ENCODE measurements at regions not wholly inside any gene's neighbourhood (a gene's known extent, or its start where the extent isn't known, plus 50 kb on each side); places are given as distances from the start of the nearest gene placed in this dataset.

DNA sequence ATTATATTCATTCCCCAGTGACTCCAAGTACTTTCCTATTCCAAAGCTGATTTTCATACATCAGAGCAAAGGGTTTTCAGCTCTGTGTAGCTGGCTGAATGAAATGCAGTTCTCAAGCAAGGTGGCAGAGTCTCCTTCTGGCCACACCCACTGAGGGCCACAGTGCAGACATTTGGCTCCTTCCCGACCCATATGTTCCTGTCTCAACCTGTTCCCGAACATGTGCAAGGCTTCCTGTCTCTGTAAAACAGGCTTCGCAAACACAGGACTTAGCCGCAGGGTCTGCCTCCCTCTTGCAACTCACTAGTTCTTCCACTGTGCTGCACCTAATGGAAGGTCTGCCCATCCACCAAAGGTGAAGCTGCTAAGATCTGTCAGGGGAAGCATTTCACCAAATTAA is 249.2 kb downstream of the MID1IP1 start (continued):
- TF ChIP-seq ZBTB21 (tag by site-specific recombination; IDR thresholded peaks at IDR 0.05) (no peak), ZNF473 (tag by site-specific recombination; IDR thresholded peaks at IDR 0.05) (no peak), HOXD13 (CRISPR knock-in tag; IDR thresholded peaks at IDR 0.05; ENCODE audit: borderline replicate concordance) (no peak), ZNF514 (tag by site-specific recombination; IDR thresholded peaks at IDR 0.05) (no peak), ZNF138 (tag by site-specific recombination; IDR thresholded peaks at IDR 0.05; ENCODE audit: borderline replicate concordance) (no peak), PRDM1 (tag by site-specific recombination; IDR thresholded peaks at IDR 0.05) (no peak), KLF10 (tag by site-specific recombination; IDR thresholded peaks at IDR 0.05) (no peak), ZNF146 (tag by site-specific recombination; IDR thresholded peaks at IDR 0.05) (no peak), MYNN (tag by site-specific recombination; IDR thresholded peaks at IDR 0.05; ENCODE audit: borderline replicate concordance) (no peak)
- TF ChIP-seq, protein P1, sequence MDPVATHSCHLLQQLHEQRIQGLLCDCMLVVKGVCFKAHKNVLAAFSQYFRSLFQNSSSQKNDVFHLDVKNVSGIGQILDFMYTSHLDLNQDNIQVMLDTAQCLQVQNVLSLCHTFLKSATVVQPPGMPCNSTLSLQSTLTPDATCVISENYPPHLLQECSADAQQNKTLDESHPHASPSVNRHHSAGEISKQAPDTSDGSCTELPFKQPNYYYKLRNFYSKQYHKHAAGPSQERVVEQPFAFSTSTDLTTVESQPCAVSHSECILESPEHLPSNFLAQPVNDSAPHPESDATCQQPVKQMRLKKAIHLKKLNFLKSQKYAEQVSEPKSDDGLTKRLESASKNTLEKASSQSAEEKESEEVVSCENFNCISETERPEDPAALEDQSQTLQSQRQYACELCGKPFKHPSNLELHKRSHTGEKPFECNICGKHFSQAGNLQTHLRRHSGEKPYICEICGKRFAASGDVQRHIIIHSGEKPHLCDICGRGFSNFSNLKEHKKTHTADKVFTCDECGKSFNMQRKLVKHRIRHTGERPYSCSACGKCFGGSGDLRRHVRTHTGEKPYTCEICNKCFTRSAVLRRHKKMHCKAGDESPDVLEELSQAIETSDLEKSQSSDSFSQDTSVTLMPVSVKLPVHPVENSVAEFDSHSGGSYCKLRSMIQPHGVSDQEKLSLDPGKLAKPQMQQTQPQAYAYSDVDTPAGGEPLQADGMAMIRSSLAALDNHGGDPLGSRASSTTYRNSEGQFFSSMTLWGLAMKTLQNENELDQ (tag by site-specific recombination; IDR thresholded peaks at IDR 0.05; ENCODE audit: low read depth) = no peak

DNA sequence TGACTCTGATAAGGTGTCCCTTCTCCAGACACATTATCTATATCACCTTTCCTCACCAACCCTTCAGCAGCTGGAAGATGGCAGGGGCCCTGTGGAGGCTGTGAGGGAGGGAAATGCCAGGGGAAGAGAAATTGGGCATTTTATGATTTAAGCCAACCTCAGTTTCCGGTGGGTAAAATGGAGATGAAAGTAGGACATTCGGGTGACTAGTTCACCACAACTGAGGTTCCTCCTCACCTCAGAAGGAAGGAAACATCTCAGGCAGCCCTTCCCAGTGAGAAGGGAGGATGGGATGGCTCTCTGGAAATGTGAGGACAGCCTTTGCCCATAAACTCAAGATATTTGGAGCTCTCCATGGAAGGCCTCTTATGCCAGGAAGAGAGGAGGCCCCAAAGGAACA is 251.5 kb downstream of the MID1IP1 start:
- TF ChIP-seq ZNF138 (tag by site-specific recombination; IDR thresholded peaks at IDR 0.05; ENCODE audit: borderline replicate concordance) (no peak), ZNF311 (tag by site-specific recombination; IDR thresholded peaks at IDR 0.05; ENCODE audit: borderline replicate concordance) (no peak), ZNF596 (tag by site-specific recombination; IDR thresholded peaks at IDR 0.05) (no peak), ZNF510 (tag by site-specific recombination; IDR thresholded peaks at IDR 0.05; ENCODE audit: insufficient replicate concordance) (no peak), ZFP3 (tag by site-specific recombination; IDR thresholded peaks at IDR 0.05; ENCODE audit: low read depth) (no peak), ZNF132 (tag by site-specific recombination; IDR thresholded peaks at IDR 0.05; ENCODE audit: borderline replicate concordance) (no peak), KLF16 (tag by site-specific recombination; IDR thresholded peaks at IDR 0.05) (no peak), ZNF629 (tag by site-specific recombination; IDR thresholded peaks at IDR 0.05) (no peak), ZNF19 (tag by site-specific recombination; IDR thresholded peaks at IDR 0.05; ENCODE audit: low read depth) (no peak), ZNF776 (tag by site-specific recombination; IDR thresholded peaks at IDR 0.05; ENCODE audit: borderline replicate concordance) (no peak), ZNF664 (tag by site-specific recombination; IDR thresholded peaks at IDR 0.05) (no peak), SCRT2 (tag by site-specific recombination; IDR thresholded peaks at IDR 0.05) (no peak), SP2 (tag by site-specific recombination; IDR thresholded peaks at IDR 0.05) (no peak), ZNF202 (tag by site-specific recombination; IDR thresholded peaks at IDR 0.05; ENCODE audit: borderline replicate concordance) (no peak), ZBTB48 (tag by site-specific recombination; IDR thresholded peaks at IDR 0.05) (no peak)
- TF ChIP-seq, protein P2, sequence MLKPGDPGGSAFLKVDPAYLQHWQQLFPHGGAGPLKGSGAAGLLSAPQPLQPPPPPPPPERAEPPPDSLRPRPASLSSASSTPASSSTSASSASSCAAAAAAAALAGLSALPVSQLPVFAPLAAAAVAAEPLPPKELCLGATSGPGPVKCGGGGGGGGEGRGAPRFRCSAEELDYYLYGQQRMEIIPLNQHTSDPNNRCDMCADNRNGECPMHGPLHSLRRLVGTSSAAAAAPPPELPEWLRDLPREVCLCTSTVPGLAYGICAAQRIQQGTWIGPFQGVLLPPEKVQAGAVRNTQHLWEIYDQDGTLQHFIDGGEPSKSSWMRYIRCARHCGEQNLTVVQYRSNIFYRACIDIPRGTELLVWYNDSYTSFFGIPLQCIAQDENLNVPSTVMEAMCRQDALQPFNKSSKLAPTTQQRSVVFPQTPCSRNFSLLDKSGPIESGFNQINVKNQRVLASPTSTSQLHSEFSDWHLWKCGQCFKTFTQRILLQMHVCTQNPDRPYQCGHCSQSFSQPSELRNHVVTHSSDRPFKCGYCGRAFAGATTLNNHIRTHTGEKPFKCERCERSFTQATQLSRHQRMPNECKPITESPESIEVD (tag by site-specific recombination; IDR thresholded peaks at IDR 0.05) = no peak
- TF ChIP-seq, protein P3, sequence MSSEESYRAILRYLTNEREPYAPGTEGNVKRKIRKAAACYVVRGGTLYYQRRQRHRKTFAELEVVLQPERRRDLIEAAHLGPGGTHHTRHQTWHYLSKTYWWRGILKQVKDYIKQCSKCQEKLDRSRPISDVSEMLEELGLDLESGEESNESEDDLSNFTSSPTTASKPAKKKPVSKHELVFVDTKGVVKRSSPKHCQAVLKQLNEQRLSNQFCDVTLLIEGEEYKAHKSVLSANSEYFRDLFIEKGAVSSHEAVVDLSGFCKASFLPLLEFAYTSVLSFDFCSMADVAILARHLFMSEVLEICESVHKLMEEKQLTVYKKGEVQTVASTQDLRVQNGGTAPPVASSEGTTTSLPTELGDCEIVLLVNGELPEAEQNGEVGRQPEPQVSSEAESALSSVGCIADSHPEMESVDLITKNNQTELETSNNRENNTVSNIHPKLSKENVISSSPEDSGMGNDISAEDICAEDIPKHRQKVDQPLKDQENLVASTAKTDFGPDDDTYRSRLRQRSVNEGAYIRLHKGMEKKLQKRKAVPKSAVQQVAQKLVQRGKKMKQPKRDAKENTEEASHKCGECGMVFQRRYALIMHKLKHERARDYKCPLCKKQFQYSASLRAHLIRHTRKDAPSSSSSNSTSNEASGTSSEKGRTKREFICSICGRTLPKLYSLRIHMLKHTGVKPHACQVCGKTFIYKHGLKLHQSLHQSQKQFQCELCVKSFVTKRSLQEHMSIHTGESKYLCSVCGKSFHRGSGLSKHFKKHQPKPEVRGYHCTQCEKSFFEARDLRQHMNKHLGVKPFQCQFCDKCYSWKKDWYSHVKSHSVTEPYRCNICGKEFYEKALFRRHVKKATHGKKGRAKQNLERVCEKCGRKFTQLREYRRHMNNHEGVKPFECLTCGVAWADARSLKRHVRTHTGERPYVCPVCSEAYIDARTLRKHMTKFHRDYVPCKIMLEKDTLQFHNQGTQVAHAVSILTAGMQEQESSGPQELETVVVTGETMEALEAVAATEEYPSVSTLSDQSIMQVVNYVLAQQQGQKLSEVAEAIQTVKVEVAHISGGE (tag by site-specific recombination; conservative IDR thresholded peaks at IDR 0.05; ENCODE audit: low read depth) = no peak
- CTCF ChIA-PET = no interaction called here
- POLR2A ChIA-PET = no interaction called here
- Histone ChIP-seq H3K9me3 (ENCODE audit: control insufficient read depth, insufficient read depth, low read depth, low read length) (no peaks in the 10 kb centered on the region), H3K4me3 (ENCODE audit: low read depth, low read length) (no peak overlapping the region), H3K36me3 (ENCODE audit: control insufficient read depth in 2 of 2, insufficient read depth in 1 of 2, low read length in 2 of 2) (no peaks in the 10 kb centered on the region), H3K4me1 (ENCODE audit: control insufficient read depth, insufficient read depth, low read length) (no peaks in the 10 kb centered on the region), H3K27ac (ENCODE audit: extremely low read depth, low read depth, low read length) (no peak overlapping the region)

Data from HEK293 (cell line).